Tibial nerve (tissue), 3 donors: ENCODE measurements at regions not wholly inside any gene's neighbourhood (a gene's known extent, or its start where the extent isn't known, plus 50 kb on each side); places are given as distances from the start of the nearest gene placed in this dataset.

Experiments used
- CTCF ChIP-seq, 5 experiments: fragments of 200-600 bp in 3 of 5; fragments of 450-650 bp in 2 of 5; sonication (generic) in 3 of 5; IDR thresholded peaks; one replicate each; pipeline ENCODE4 v1.5.1; 2016 to 2019; ENCODE audit warnings: antibody characterized with exemption in 5 of 5, mild to moderate bottlenecking in 3 of 5, moderate library complexity in 2 of 5
- POLR2A ChIP-seq, 2 donors: fragments of 450-650 bp; IDR thresholded peaks; one replicate each; pipeline ENCODE4 v1.6.1; 2017; ENCODE audit warnings: antibody characterized with exemption in 2 of 2, mild to moderate bottlenecking in 2 of 2, moderate library complexity in 2 of 2

DNA sequence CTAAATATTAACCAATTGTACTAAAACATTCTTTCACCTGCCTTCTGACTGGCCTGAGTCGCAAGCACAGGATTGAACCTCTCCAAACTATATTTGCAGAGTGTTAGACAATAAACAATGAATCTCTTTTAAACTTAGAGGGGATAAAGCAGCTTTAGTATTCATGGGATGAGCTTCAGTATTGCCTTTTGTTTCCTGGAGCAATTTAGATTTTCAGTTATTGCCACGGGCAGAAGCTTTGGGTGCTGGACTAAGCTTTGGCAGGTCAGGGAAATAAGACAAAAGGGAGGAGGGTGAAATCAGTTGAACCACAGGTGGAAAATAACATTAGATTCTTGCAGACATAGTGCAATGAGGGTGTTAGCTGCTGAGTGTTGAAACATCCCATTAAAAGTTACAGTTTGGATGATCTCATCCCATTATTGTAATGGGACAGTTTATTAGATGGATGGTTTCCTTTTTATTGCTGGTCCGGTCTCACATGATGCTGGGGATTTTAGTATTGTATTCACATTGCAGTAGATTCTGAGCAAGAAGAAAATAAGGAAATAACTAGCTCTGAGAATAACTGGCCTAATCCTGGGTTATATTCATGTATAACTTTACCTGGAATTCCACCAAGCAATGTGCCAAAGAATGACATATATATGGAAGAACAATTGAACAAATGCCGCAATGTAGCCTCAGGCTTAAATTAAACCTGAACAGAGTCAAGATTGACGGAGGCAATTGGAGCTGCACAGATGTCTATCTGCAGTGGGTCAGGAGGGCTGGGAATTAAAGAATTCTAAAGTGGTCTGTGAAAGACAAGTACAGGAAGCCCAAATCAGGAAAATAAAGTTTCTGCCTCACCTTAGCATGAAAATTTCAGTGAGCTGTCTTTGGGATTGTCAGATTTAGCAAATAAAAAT is 1092.8 kb upstream of the SEL1L start:
- no peak for TF ChIP-seq CTCF (IDR thresholded peaks at IDR 0.05)
- no peak for TF ChIP-seq POLR2A (IDR thresholded peaks at IDR 0.05)
